ACC112 (cell line): ENCODE measurements at regions not wholly inside any gene's neighbourhood (a gene's known extent, or its start where the extent isn't known, plus 50 kb on each side); places are given as distances from the start of the nearest gene placed in this dataset.
"Not testable (repeated sequence)": the region's sequence is repeated elsewhere in the genome, so short reads cannot be mapped to it uniquely, and the experiment has no call there.

Source experiments
- H2AFZ ChIP-seq: fragments of 200-600 bp; sonication (generic); one replicate; pipeline ENCODE4 v1.6.0; 2017; ENCODE audit warnings: antibody characterized with exemption, low read length; ENCODE audit not compliant: unreplicated experiment
- H3K27ac ChIP-seq: fragments of 200-600 bp; sonication (generic); 2 replicates; pipeline ENCODE4 v1.5.1; 2014; ENCODE audit warnings: low read depth, mild to moderate bottlenecking, antibody characterized with exemption, low read length, moderate library complexity
- H3K27me3 ChIP-seq: fragments of 200-600 bp; sonication (generic); 2 replicates; pipeline ENCODE4 v1.6.1; 2014; ENCODE audit warnings: mild to moderate bottlenecking, antibody characterized with exemption, low read length, moderate library complexity, mixed read lengths; ENCODE audit not compliant: insufficient read depth
- H3K36me3 ChIP-seq: fragments of 200-600 bp; sonication (generic); 2 replicates; pipeline ENCODE4 v1.6.1; 2016; ENCODE audit warnings: mild to moderate bottlenecking, antibody characterized with exemption, low read length, moderate library complexity, mixed read lengths; ENCODE audit not compliant: insufficient read depth
- H3K4me1 ChIP-seq: fragments of 200-600 bp; sonication (generic); one replicate; pipeline ENCODE4 v1.6.1; 2016; ENCODE audit warnings: low read length, mixed read lengths; ENCODE audit not compliant: insufficient read depth, unreplicated experiment, control insufficient read depth
- H3K4me3 ChIP-seq: fragments of 200-600 bp; sonication (generic); 2 replicates; pipeline ENCODE4 v1.5.1; 2014; ENCODE audit warnings: mild to moderate bottlenecking, low read depth, low read length
- H3K79me2 ChIP-seq: fragments of 200-600 bp; sonication (generic); one replicate; pipeline ENCODE4 v1.6.0; 2016; ENCODE audit warnings: low read length; ENCODE audit not compliant: control insufficient read depth, unreplicated experiment, insufficient read depth

GRCh38 chr4:33090910-33091309 is 2370.7 kb downstream of the PCDH7 start:
- Histone ChIP-seq H3K27me3 (no peaks in the 10 kb centered on the region), H2AFZ (no peak overlapping the region), H3K36me3 (no peaks in the 10 kb centered on the region), H3K79me2 (no peaks in the 10 kb centered on the region), H3K4me3 (no peak overlapping the region), H3K27ac (no peak overlapping the region), H3K4me1 (peaks cover 33% of the 10 kb centered on the region)

- H3K4me3 ChIP-seq: no peak overlapping the region
- H3K4me1 ChIP-seq: peaks cover 24% of the 10 kb centered on the region
- H3K27me3 ChIP-seq: no peaks in the 10 kb centered on the region
- H3K79me2 ChIP-seq: no peaks in the 10 kb centered on the region
- no peaks in the 10 kb centered on the region for H3K36me3 ChIP-seq
- H2AFZ ChIP-seq: no peak overlapping the region
- no peak overlapping the region for H3K27ac ChIP-seq
Observed at GRCh38 chr4:33091961-33092360, 2371.8 kb downstream of the PCDH7 start.

- no peak overlapping the region for H3K27ac ChIP-seq
- no peak overlapping the region for H2AFZ ChIP-seq
- no peak overlapping the region for H3K4me3 ChIP-seq
- no peaks in the 10 kb centered on the region for H3K36me3 ChIP-seq
- peaks cover 9% of the 10 kb centered on the region for H3K4me1 ChIP-seq
- no peaks in the 10 kb centered on the region for H3K79me2 ChIP-seq
- no peaks in the 10 kb centered on the region for H3K27me3 ChIP-seq
Observed at GRCh38 chr4:33104273-33104672, 2384.1 kb downstream of the PCDH7 start.

- Histone ChIP-seq H2AFZ (no peak overlapping the region), H3K27me3 (no peaks in the 10 kb centered on the region), H3K36me3 (no peaks in the 10 kb centered on the region), H3K79me2 (no peaks in the 10 kb centered on the region), H3K27ac (no peak overlapping the region), H3K4me1 (peaks cover 15% of the 10 kb centered on the region), H3K4me3 (no peak overlapping the region)
Observed at GRCh38 chr4:33107814-33108213, 2387.6 kb downstream of the PCDH7 start.

- Histone ChIP-seq H3K4me3 (no peak overlapping the region; the same call in 1 of the 2 replicates), H3K36me3 (no peaks in the 10 kb centered on the region), H3K27ac (peak overlapping the region; percentile 33; the same call in 1 of the 2 replicates), H3K27me3 (no peaks in the 10 kb centered on the region), H3K4me1 (peaks cover 15% of the 10 kb centered on the region), H2AFZ (no peak overlapping the region), H3K79me2 (no peaks in the 10 kb centered on the region)
Observed at GRCh38 chr4:33111117-33111516, 2390.9 kb downstream of the PCDH7 start.

- Histone ChIP-seq H3K4me3 (no peak overlapping the region), H3K27me3 (no peaks in the 10 kb centered on the region), H3K27ac (no peak overlapping the region), H3K79me2 (no peaks in the 10 kb centered on the region), H3K4me1 (no peaks in the 10 kb centered on the region), H3K36me3 (no peaks in the 10 kb centered on the region), H2AFZ (no peak overlapping the region)
Observed at GRCh38 chr4:33116871-33117270, 2396.7 kb downstream of the PCDH7 start.

- H3K27ac ChIP-seq: no peak overlapping the region
- H2AFZ ChIP-seq: no peak overlapping the region
- H3K27me3 ChIP-seq: no peaks in the 10 kb centered on the region
- no peaks in the 10 kb centered on the region for H3K79me2 ChIP-seq
- no peaks in the 10 kb centered on the region for H3K4me1 ChIP-seq
- no peaks in the 10 kb centered on the region for H3K36me3 ChIP-seq
- H3K4me3 ChIP-seq: no peak overlapping the region
Observed at GRCh38 chr4:33126002-33126401, 2405.8 kb downstream of the PCDH7 start.

GRCh38 chr4:33130662-33131061 is 2410.5 kb downstream of the PCDH7 start:
- not testable (repeated sequence) for H3K27me3 ChIP-seq, H3K4me1 ChIP-seq, H3K27ac ChIP-seq, H3K4me3 ChIP-seq, H2AFZ ChIP-seq, H3K79me2 ChIP-seq, H3K36me3 ChIP-seq

- H3K4me3 ChIP-seq: no peak overlapping the region
- no peaks in the 10 kb centered on the region for H3K36me3 ChIP-seq
- no peak overlapping the region for H3K27ac ChIP-seq
- no peaks in the 10 kb centered on the region for H3K79me2 ChIP-seq
- H3K4me1 ChIP-seq: no peaks in the 10 kb centered on the region
- H2AFZ ChIP-seq: no peak overlapping the region
- H3K27me3 ChIP-seq: no peaks in the 10 kb centered on the region
Observed at GRCh38 chr4:33133723-33134122, 2413.6 kb downstream of the PCDH7 start.

GRCh38 chr4:33134366-33134765 is 2414.2 kb downstream of the PCDH7 start:
- Histone ChIP-seq H3K79me2 (no peaks in the 10 kb centered on the region), H3K4me3 (no peak overlapping the region), H3K27ac (no peak overlapping the region), H2AFZ (no peak overlapping the region), H3K27me3 (no peaks in the 10 kb centered on the region), H3K36me3 (no peaks in the 10 kb centered on the region), H3K4me1 (no peaks in the 10 kb centered on the region)

- H3K79me2 ChIP-seq: no peaks in the 10 kb centered on the region
- H2AFZ ChIP-seq: no peak overlapping the region
- H3K27me3 ChIP-seq: no peaks in the 10 kb centered on the region
- no peaks in the 10 kb centered on the region for H3K36me3 ChIP-seq
- H3K4me3 ChIP-seq: no peak overlapping the region
- no peaks in the 10 kb centered on the region for H3K4me1 ChIP-seq
- no peak overlapping the region for H3K27ac ChIP-seq
Observed at GRCh38 chr4:33149658-33150524, 2429.7 kb downstream of the PCDH7 start.
